ENCODE measurements at regions not wholly inside any gene's neighbourhood (a gene's known extent, or its start where the extent isn't known, plus 50 kb on each side); places are given as distances from the start of the nearest gene placed in this dataset.

DNA sequence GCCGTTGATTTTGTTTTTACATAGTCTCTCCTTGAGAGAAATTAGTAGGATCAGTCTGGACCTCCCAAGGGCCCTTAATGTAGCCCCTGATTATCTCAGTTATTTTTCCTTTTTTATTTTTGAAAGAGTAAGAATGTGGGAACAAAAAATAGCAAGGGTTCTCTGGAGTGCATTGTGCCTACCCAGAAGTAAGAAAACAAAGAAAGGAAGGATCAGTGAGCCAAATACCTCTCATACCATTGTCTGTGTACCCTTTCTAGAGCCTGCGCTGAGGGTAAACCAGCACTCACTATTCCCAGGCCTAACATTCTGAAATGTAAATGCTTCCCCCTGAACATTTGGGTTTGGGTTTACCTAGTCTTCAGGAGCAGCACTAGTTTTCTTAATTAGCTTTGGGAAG, 213.0 kb upstream of the TARS1 start:
- H2AK5ac ChIP-seq (ENCODE audit: low read depth, low read length), result no peak overlapping the region
- H4K8ac ChIP-seq (ENCODE audit: low read depth, low read length), result no peak overlapping the region
- H3K4ac ChIP-seq (ENCODE audit: low read length), result no peak overlapping the region
- H3K9ac ChIP-seq (ENCODE audit: low read depth, low read length, poor library complexity), result no peak overlapping the region
- peaks cover 0 to 3% of the 10 kb centered on the region in 2 donors for H3K9me3 ChIP-seq (replicated peaks in 1 of 2; ENCODE audit: control insufficient read depth in 2 of 2, insufficient read depth in 1 of 2, low read depth in 1 of 2, low read length in 2 of 2)
- no peak overlapping the region for H4K91ac ChIP-seq (ENCODE audit: low read depth, low read length, poor library complexity)
- H2BK15ac ChIP-seq (ENCODE audit: low read length), result no peak overlapping the region
- peak; percentile 12 for DNase-seq (ENCODE audit: low spot score)
- no peak overlapping the region for H3K18ac ChIP-seq (ENCODE audit: low read length)
- H3K23ac ChIP-seq (ENCODE audit: low read depth, low read length, poor library complexity), result no peak overlapping the region
- H3K4me2 ChIP-seq (ENCODE audit: insufficient read depth, low read length, poor library complexity, severe bottlenecking), result no peak overlapping the region
- no peaks in the 10 kb centered on the region for H3K27me3 ChIP-seq (ENCODE audit: control insufficient read depth in 3 of 3, insufficient read depth in 3 of 3, low read depth in 1 of 3, low read length in 3 of 3)
- peak overlapping the region; percentile 36 for H3K27ac ChIP-seq (replicated peaks; ENCODE audit: low read length)
- H3K14ac ChIP-seq (ENCODE audit: low read length), result no peak overlapping the region
- no peak overlapping the region for H2AFZ ChIP-seq (ENCODE audit: low read length)
- H2BK12ac ChIP-seq (ENCODE audit: low read length), result no peak overlapping the region
- no peak overlapping the region for H2BK120ac ChIP-seq (ENCODE audit: low read depth, low read length)
- H2BK5ac ChIP-seq (ENCODE audit: low read length), result no peak overlapping the region
- H3K79me1 ChIP-seq (ENCODE audit: low read depth, low read length), result no peaks in the 10 kb centered on the region
- H3K4me1 ChIP-seq (ENCODE audit: control insufficient read depth in 2 of 2, insufficient read depth in 1 of 2, low read depth in 1 of 2, low read length in 2 of 2), result peaks cover 0 to 5% of the 10 kb centered on the region in 2 donors
- H3K36me3 ChIP-seq (replicated peaks in 1 of 2; ENCODE audit: control insufficient read depth in 2 of 2, insufficient read depth in 2 of 2, low read length in 2 of 2), result no peaks in the 10 kb centered on the region
- no peak overlapping the region for H3K4me3 ChIP-seq (ENCODE audit: low read length in 2 of 2)
- WGBS, 2 donors (ENCODE audit: extremely low coverage in 2 of 2, insufficient read length in 2 of 2, insufficient replicate concordance in 1 of 2), result no CpG with 5 or more reads among the region's 2 CpGs

DNA sequence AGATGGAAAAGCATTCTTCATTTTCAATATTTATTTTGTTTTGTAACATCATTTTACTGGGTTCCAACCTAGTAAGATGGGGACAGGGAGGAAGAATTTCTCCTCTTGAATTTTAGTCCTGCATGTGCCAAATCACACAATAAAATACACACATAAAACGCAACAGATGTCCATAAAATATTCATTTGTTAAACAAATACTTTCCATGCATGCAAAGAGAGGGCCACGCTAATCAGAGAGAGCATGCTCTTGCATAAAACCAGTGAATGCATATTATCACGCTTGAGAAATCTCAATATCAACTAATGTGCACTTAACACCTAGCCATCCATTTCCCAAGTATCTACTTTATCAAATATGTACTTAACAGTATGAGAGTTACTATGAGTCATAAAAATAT, 212.6 kb upstream of the TARS1 start:
- H3K27me3 ChIP-seq (ENCODE audit: control insufficient read depth in 3 of 3, insufficient read depth in 3 of 3, low read depth in 1 of 3, low read length in 3 of 3), result no peaks in the 10 kb centered on the region
- H2AFZ ChIP-seq (ENCODE audit: low read length), result no peak overlapping the region
- no peak overlapping the region for H4K91ac ChIP-seq (ENCODE audit: low read depth, low read length, poor library complexity)
- H3K79me1 ChIP-seq (ENCODE audit: low read depth, low read length), result no peaks in the 10 kb centered on the region
- peaks cover 0 to 5% of the 10 kb centered on the region in 2 donors for H3K4me1 ChIP-seq (ENCODE audit: control insufficient read depth in 2 of 2, insufficient read depth in 1 of 2, low read depth in 1 of 2, low read length in 2 of 2)
- H3K36me3 ChIP-seq (replicated peaks in 1 of 2; ENCODE audit: control insufficient read depth in 2 of 2, insufficient read depth in 2 of 2, low read length in 2 of 2), result no peaks in the 10 kb centered on the region
- no peak for DNase-seq (ENCODE audit: low spot score)
- no peak overlapping the region for H3K23ac ChIP-seq (ENCODE audit: low read depth, low read length, poor library complexity)
- no peak overlapping the region for H2BK12ac ChIP-seq (ENCODE audit: low read length)
- no CpG with 5 or more reads among the region's 3 CpGs for WGBS, 2 donors (ENCODE audit: extremely low coverage in 2 of 2, insufficient read length in 2 of 2, insufficient replicate concordance in 1 of 2)
- H2BK15ac ChIP-seq (ENCODE audit: low read length), result no peak overlapping the region
- H3K9me3 ChIP-seq (replicated peaks in 1 of 2; ENCODE audit: control insufficient read depth in 2 of 2, insufficient read depth in 1 of 2, low read depth in 1 of 2, low read length in 2 of 2), result peaks cover 0 to 3% of the 10 kb centered on the region in 2 donors
- no peak overlapping the region for H3K4me3 ChIP-seq (ENCODE audit: low read length in 2 of 2)
- H3K18ac ChIP-seq (ENCODE audit: low read length), result no peak overlapping the region
- H2BK120ac ChIP-seq (ENCODE audit: low read depth, low read length), result no peak overlapping the region
- peak overlapping the region; percentile 3 for H3K27ac ChIP-seq (replicated peaks; ENCODE audit: low read length)
- H3K4ac ChIP-seq (ENCODE audit: low read length), result no peak overlapping the region
- H4K8ac ChIP-seq (ENCODE audit: low read depth, low read length), result no peak overlapping the region
- no peak overlapping the region for H2AK5ac ChIP-seq (ENCODE audit: low read depth, low read length)
- no peak overlapping the region for H3K14ac ChIP-seq (ENCODE audit: low read length)
- H3K4me2 ChIP-seq (ENCODE audit: insufficient read depth, low read length, poor library complexity, severe bottlenecking), result no peak overlapping the region
- no peak overlapping the region for H3K9ac ChIP-seq (ENCODE audit: low read depth, low read length, poor library complexity)
- no peak overlapping the region for H2BK5ac ChIP-seq (ENCODE audit: low read length)

DNA sequence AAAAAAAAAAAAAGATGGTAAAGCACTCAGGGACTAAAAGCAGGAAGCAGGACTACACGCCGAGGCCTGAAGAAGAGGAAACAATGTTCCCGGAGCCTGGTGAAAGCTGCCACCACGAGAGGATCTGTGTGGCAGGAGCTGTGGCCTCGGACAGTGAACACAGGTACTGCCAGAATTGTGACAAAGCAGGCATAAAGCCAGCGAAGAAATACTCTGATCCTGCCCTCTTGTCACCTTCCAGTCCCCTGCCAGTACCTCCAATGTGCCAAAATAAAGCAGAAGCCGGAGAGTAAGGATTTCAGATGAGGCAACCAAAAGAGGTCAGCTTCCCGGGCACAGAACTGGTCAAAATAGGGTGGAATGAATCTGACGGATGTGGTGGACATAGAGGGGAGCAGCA, 211.5 kb upstream of the TARS1 start:
- Histone ChIP-seq H3K4ac (ENCODE audit: low read length) (no peak overlapping the region), H3K9me3 (replicated peaks in 1 of 2; ENCODE audit: control insufficient read depth in 2 of 2, insufficient read depth in 1 of 2, low read depth in 1 of 2, low read length in 2 of 2) (peaks cover 0 to 3% of the 10 kb centered on the region in 2 donors), H2BK5ac (ENCODE audit: low read length) (no peak overlapping the region), H3K4me2 (ENCODE audit: insufficient read depth, low read length, poor library complexity, severe bottlenecking) (no peak overlapping the region), H3K9ac (ENCODE audit: low read depth, low read length, poor library complexity) (no peak overlapping the region), H3K4me1 (ENCODE audit: control insufficient read depth in 2 of 2, insufficient read depth in 1 of 2, low read depth in 1 of 2, low read length in 2 of 2) (peaks cover 0 to 5% of the 10 kb centered on the region in 2 donors), H2AK5ac (ENCODE audit: low read depth, low read length) (no peak overlapping the region), H3K36me3 (replicated peaks in 1 of 2; ENCODE audit: control insufficient read depth in 2 of 2, insufficient read depth in 2 of 2, low read length in 2 of 2) (no peaks in the 10 kb centered on the region), H3K18ac (ENCODE audit: low read length) (peak overlapping the region; percentile 0), H3K27me3 (ENCODE audit: control insufficient read depth in 3 of 3, insufficient read depth in 3 of 3, low read depth in 1 of 3, low read length in 3 of 3) (no peaks in the 10 kb centered on the region), H3K79me1 (ENCODE audit: low read depth, low read length) (no peaks in the 10 kb centered on the region), H2BK15ac (ENCODE audit: low read length) (no peak overlapping the region), H3K14ac (ENCODE audit: low read length) (no peak overlapping the region), H4K91ac (ENCODE audit: low read depth, low read length, poor library complexity) (no peak overlapping the region), H2BK120ac (ENCODE audit: low read depth, low read length) (no peak overlapping the region), H4K8ac (ENCODE audit: low read depth, low read length) (no peak overlapping the region), H2AFZ (ENCODE audit: low read length) (no peak overlapping the region), H2BK12ac (ENCODE audit: low read length) (no peak overlapping the region), H3K27ac (replicated peaks; ENCODE audit: low read length) (peak overlapping the region; percentile 23), H3K4me3 (ENCODE audit: low read length in 2 of 2) (no peak overlapping the region), H3K23ac (ENCODE audit: low read depth, low read length, poor library complexity) (no peak overlapping the region)
- no CpG with 5 or more reads among the region's 9 CpGs for WGBS, 2 donors (ENCODE audit: extremely low coverage in 2 of 2, insufficient read length in 2 of 2, insufficient replicate concordance in 1 of 2)
- DNase-seq (ENCODE audit: low spot score), result no peak

DNA sequence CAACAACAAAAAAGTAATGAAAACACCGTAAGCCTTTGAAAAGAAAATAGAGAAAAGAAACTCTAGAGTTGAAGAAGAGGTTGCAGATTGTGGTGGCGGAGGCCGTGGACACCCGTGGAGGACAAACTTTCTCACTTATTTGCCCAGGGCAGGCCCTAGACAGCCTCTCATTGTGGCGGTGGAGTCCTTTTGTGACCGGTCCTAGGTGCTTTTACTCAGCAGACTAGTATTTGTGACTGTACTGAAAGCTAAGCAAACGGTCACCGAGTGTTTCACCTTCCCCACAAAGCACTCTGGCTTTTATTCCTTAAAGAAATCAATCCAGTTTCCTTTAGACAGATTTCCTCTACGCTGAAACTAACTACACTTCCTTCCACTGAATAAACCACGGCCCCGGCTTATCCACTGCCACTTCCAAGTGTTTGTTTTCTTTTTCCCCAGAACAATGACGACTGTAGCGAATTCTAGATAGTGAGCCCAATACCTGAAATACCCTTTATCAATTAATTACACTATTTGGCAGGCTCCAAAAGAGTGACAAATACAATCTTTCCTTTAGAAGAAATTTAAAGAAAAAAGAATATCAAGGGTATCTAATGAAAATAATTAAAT, 210.2 kb upstream of the TARS1 start:
- H3K4me2 ChIP-seq (ENCODE audit: insufficient read depth, low read length, poor library complexity, severe bottlenecking), result no peak overlapping the region
- no peak overlapping the region for H3K27ac ChIP-seq (replicated peaks; ENCODE audit: low read length)
- H2AK5ac ChIP-seq (ENCODE audit: low read depth, low read length), result no peak overlapping the region
- H3K18ac ChIP-seq (ENCODE audit: low read length), result no peak overlapping the region
- H2BK120ac ChIP-seq (ENCODE audit: low read depth, low read length), result no peak overlapping the region
- no peak for DNase-seq (ENCODE audit: low spot score)
- H3K4ac ChIP-seq (ENCODE audit: low read length), result no peak overlapping the region
- peaks cover 0 to 5% of the 10 kb centered on the region in 2 donors for H3K4me1 ChIP-seq (ENCODE audit: control insufficient read depth in 2 of 2, insufficient read depth in 1 of 2, low read depth in 1 of 2, low read length in 2 of 2)
- H4K8ac ChIP-seq (ENCODE audit: low read depth, low read length), result no peak overlapping the region
- no peak overlapping the region for H2BK12ac ChIP-seq (ENCODE audit: low read length)
- H3K4me3 ChIP-seq (ENCODE audit: low read length in 2 of 2), result no peak overlapping the region
- no peaks in the 10 kb centered on the region for H3K79me1 ChIP-seq (ENCODE audit: low read depth, low read length)
- peaks cover 0 to 3% of the 10 kb centered on the region in 2 donors for H3K9me3 ChIP-seq (replicated peaks in 1 of 2; ENCODE audit: control insufficient read depth in 2 of 2, insufficient read depth in 1 of 2, low read depth in 1 of 2, low read length in 2 of 2)
- no peak overlapping the region for H4K91ac ChIP-seq (ENCODE audit: low read depth, low read length, poor library complexity)
- H3K27me3 ChIP-seq (ENCODE audit: control insufficient read depth in 3 of 3, insufficient read depth in 3 of 3, low read depth in 1 of 3, low read length in 3 of 3), result no peaks in the 10 kb centered on the region
- WGBS, 2 donors (ENCODE audit: extremely low coverage in 2 of 2, insufficient read length in 2 of 2, insufficient replicate concordance in 1 of 2), result no CpG with 5 or more reads among the region's 13 CpGs
- H2AFZ ChIP-seq (ENCODE audit: low read length), result no peak overlapping the region
- no peak overlapping the region for H2BK5ac ChIP-seq (ENCODE audit: low read length)
- no peak overlapping the region for H3K23ac ChIP-seq (ENCODE audit: low read depth, low read length, poor library complexity)
- no peaks in the 10 kb centered on the region for H3K36me3 ChIP-seq (replicated peaks in 1 of 2; ENCODE audit: control insufficient read depth in 2 of 2, insufficient read depth in 2 of 2, low read length in 2 of 2)
- no peak overlapping the region for H3K14ac ChIP-seq (ENCODE audit: low read length)
- no peak overlapping the region for H3K9ac ChIP-seq (ENCODE audit: low read depth, low read length, poor library complexity)
- no peak overlapping the region for H2BK15ac ChIP-seq (ENCODE audit: low read length)
